GM12878 (cell line): ENCODE measurements at regions not wholly inside any gene's neighbourhood (a gene's known extent, or its start where the extent isn't known, plus 50 kb on each side); places are given as distances from the start of the nearest gene placed in this dataset.

Source experiments
- ATAC-seq: fragments of 200-7000 bp; cut with Tn5 transposase; 3 replicates; pipeline ENCODE4 v1.9.1; 2020; ENCODE audit warnings: mild to moderate bottlenecking, moderate library complexity
- BruUV-seq: library from RNA; stranded (reverse); fragments of 400-500 nt; replicated peaks from 2 replicates; lab custom pipeline; 2021; lab: Mats Ljungman, UMichigan
- CTCF ChIA-PET: fragments of 300-600 bp; sonication (Branson Sonifier 250); formaldehyde crosslinking; extraction: SDS; loops from one replicate; lab custom pipeline; 2021; ENCODE audit warnings: inconsistent platforms; lab: Yijun Ruan, JAX
- POLR2A ChIA-PET: fragments of 350-600 bp; formaldehyde crosslinking; extraction: SDS; loops from one replicate; lab custom pipeline; 2021; ENCODE audit warnings: inconsistent platforms; lab: Charles Lee
- RAD21 ChIA-PET: fragments of 300-600 bp; sonication (Branson Sonifier 250); formaldehyde crosslinking; loops from one replicate; lab custom pipeline; 2023; ENCODE audit warnings: antibody characterized with exemption; ENCODE audit not compliant: unreplicated experiment; lab: Charles Lee
- SMC1A ChIA-PET: fragments of 300-600 bp; sonication (Branson Sonifier 250); formaldehyde crosslinking; loops from one replicate; lab custom pipeline; 2023; ENCODE audit not compliant: unreplicated experiment, uncharacterized antibody; lab: Charles Lee
- DNase-seq: peaks from one replicate; pipeline ENCODE4 v3.0.0-alpha.2; 2011; ENCODE audit warnings: low read depth, low spot score
- FAIRE-seq: peaks from 3 replicates; lab custom pipeline; 2011; peaks lifted over from hg19 to GRCh38; lab: Jason Lieb, UNC
- H2AFZ ChIP-seq: 2 replicates; pipeline ENCODE4 v1.6.0; 2011; ENCODE audit warnings: low read depth, low read length, control low read depth; ENCODE audit not compliant: control insufficient read depth
- H3K27ac ChIP-seq: 2 replicates; pipeline ENCODE4 v1.5.1; 2011; ENCODE audit warnings: control low read depth; ENCODE audit not compliant: control insufficient read depth, insufficient read depth
- H3K27me3 ChIP-seq, 2 experiments: replicated peaks in 1 of 2; 2 replicates each; pipeline versions ENCODE4 v1.6.0 to v1.6.1; 2011; ENCODE audit warnings: low read length in 1 of 2; ENCODE audit not compliant: control insufficient read depth in 2 of 2, insufficient read depth in 2 of 2
- H3K36me3 ChIP-seq, 2 experiments: 2 replicates each; pipeline ENCODE4 v1.5.1; 2011; ENCODE audit warnings: low read length in 1 of 2; ENCODE audit not compliant: control insufficient read depth in 2 of 2, insufficient read depth in 2 of 2
- H3K4me1 ChIP-seq: 2 replicates; pipeline ENCODE4 v1.6.1; 2011; ENCODE audit warnings: mild to moderate bottlenecking, low read length, moderate library complexity, mixed read lengths; ENCODE audit not compliant: control insufficient read depth, insufficient read depth
- H3K4me2 ChIP-seq: 2 replicates; pipeline ENCODE4 v1.6.0; 2011; ENCODE audit warnings: control low read depth; ENCODE audit not compliant: control insufficient read depth, insufficient read depth
- H3K4me3 ChIP-seq: fragments of 200-600 bp; sonication (generic); 2 replicates; pipeline ENCODE4 v1.5.1; 2016
- H3K79me2 ChIP-seq: 2 replicates; pipeline ENCODE4 v1.6.0; 2011; ENCODE audit warnings: low read length; ENCODE audit not compliant: control insufficient read depth, insufficient read depth
- H3K9ac ChIP-seq: 2 replicates; pipeline ENCODE4 v1.8.0; 2011; ENCODE audit warnings: low read length, control low read depth, mixed read lengths; ENCODE audit not compliant: control insufficient read depth, insufficient read depth
- H3K9me3 ChIP-seq: replicated peaks from 3 replicates; pipeline ENCODE4 v1.5.1; 2011; ENCODE audit warnings: mild to moderate bottlenecking, low read length; ENCODE audit not compliant: control insufficient read depth, insufficient read depth
- H4K20me1 ChIP-seq: 2 replicates; pipeline ENCODE4 v1.6.0; 2011; ENCODE audit not compliant: control insufficient read depth, insufficient read depth
- CHD4 ChIP-seq: fragments of 200-600 bp; sonication (generic); IDR thresholded peaks from 2 replicates; pipeline ENCODE4 v1.6.1; 2016; ENCODE audit warnings: mild to moderate bottlenecking
- NFXL1 ChIP-seq: fragments of 450-650 bp; IDR thresholded peaks from 2 replicates; pipeline ENCODE4 v1.6.1; 2017; ENCODE audit warnings: antibody characterized with exemption, mild to moderate bottlenecking, borderline replicate concordance
- REST ChIP-seq: IDR thresholded peaks from 2 replicates; pipeline ENCODE4 v1.6.1; 2012; ENCODE audit warnings: mild to moderate bottlenecking, low read depth, low read length
- WGBS: methylation state at CpG from one replicate; pipeline ENCODE4 v1.1.6; 2016; ENCODE audit warnings: low lambda C conversion rate; ENCODE audit not compliant: insufficient replicate concordance, insufficient coverage; ENCODE audit errors: missing lambda C conversion rate; 5-methylcytosine and 5-hydroxymethylcytosine counted together
- in situ Hi-C: fragments of 300-500 bp; cut with MboI; formaldehyde crosslinking; loops from 9 replicates; pipeline ENCODE4 v1.14.3; 2018; ENCODE audit warnings: mixed read lengths
- intact Hi-C: fragments of 100-400 bp; cut with micrococcal nuclease; formaldehyde crosslinking; loops from one replicate; pipeline ENCODE4 v1.14.2; 2022; ENCODE audit not compliant: unreplicated experiment
- TF ChIP-seq, protein P1 (sequence below), 3 experiments: IDR thresholded peaks in 2 of 3; conservative IDR thresholded peaks in 1 of 3; 2 replicates each; pipeline ENCODE4 v1.5.1; 2011; ENCODE audit warnings: low read depth in 3 of 3, low read length in 3 of 3, mild to moderate bottlenecking in 3 of 3, control low read depth in 2 of 3, moderate library complexity in 2 of 3, inconsistent platforms in 1 of 3, mixed read lengths in 1 of 3; ENCODE audit not compliant: control insufficient read depth in 2 of 3, insufficient read depth in 1 of 3; ENCODE audit errors: extremely low read depth in 1 of 3

DNA sequence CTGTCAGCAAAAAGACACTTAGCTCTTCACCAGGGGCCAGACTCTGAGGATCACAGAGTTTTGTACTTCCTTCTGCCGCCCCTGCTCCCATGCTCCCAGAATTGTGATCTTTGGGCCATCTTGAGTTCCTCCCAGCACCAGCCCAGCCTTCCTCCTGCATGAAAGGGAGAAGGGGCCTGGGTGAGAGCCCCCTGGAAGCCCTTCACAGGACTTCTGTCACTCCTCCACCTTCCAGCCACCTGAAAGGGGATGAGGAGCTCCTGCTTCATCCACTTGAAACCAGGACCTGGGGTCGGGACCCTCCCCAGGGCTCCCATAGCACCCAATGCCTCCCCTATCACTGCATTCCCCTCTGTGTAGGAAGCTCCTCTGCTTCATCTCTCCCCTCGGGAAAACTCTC is 174.2 kb downstream of the BUD13 start:
- Histone ChIP-seq H3K79me2 (no peaks in the 10 kb centered on the region), H2AFZ (no peak overlapping the region), H3K36me3 (no peaks in the 10 kb centered on the region), H3K4me2 (no peak overlapping the region), H3K4me3 (no peak overlapping the region), H3K9ac (no peak overlapping the region), H3K27ac (no peak overlapping the region), H3K9me3 (no peaks in the 10 kb centered on the region), H3K27me3 (peaks cover 0 to 5% of the 10 kb centered on the region in 2 experiments; a peak in 2 of 4 replicates), H3K4me1 (no peaks in the 10 kb centered on the region), H4K20me1 (no peaks in the 10 kb centered on the region)
- 6% methylated on average over 3 of the region's 3 CpGs for WGBS
- ATAC-seq: no peak
- no peak for FAIRE-seq
- ChIA-PET SMC1A (no interaction called here), RAD21 (no interaction called here), CTCF (no interaction called here), POLR2A (no interaction called here)
- no peak for TF ChIP-seq NFXL1
- TF ChIP-seq CHD4: no peak
- TF ChIP-seq, protein P1, sequence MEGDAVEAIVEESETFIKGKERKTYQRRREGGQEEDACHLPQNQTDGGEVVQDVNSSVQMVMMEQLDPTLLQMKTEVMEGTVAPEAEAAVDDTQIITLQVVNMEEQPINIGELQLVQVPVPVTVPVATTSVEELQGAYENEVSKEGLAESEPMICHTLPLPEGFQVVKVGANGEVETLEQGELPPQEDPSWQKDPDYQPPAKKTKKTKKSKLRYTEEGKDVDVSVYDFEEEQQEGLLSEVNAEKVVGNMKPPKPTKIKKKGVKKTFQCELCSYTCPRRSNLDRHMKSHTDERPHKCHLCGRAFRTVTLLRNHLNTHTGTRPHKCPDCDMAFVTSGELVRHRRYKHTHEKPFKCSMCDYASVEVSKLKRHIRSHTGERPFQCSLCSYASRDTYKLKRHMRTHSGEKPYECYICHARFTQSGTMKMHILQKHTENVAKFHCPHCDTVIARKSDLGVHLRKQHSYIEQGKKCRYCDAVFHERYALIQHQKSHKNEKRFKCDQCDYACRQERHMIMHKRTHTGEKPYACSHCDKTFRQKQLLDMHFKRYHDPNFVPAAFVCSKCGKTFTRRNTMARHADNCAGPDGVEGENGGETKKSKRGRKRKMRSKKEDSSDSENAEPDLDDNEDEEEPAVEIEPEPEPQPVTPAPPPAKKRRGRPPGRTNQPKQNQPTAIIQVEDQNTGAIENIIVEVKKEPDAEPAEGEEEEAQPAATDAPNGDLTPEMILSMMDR (IDR thresholded peaks at IDR 0.05 in 2 of 3, conservative IDR thresholded peaks at IDR 0.05 in 1 of 3; ENCODE audit: control insufficient read depth in 2 of 3, extremely low read depth in 1 of 3, insufficient read depth in 1 of 3, low read depth in 3 of 3, low read length in 3 of 3): no peak
- TF ChIP-seq REST: no peak
- intact Hi-C loops: no loop called here
- in situ Hi-C loops: no loop called here
- DNase-seq: no peak
- BruUV-seq: no TSS peak
